ENCODE measurements at regions not wholly inside any gene's neighbourhood (a gene's known extent, or its start where the extent isn't known, plus 50 kb on each side); places are given as distances from the start of the nearest gene placed in this dataset.
A peak's percentile ranks its signal among the peaks of the same experiment; 100 is the strongest.

GRCh38 chr2:83613178-83613577, 845.9 kb downstream of the SUCLG1 start:
- Histone ChIP-seq H3K4me2 (ENCODE audit: low read length) (no peak overlapping the region), H3K4me3 (ENCODE audit: low read depth, low read length, poor library complexity, severe bottlenecking) (no peak overlapping the region), H3F3A (ENCODE audit: insufficient read depth, low read length) (no peaks in the 10 kb centered on the region), H3K27me3 (ENCODE audit: insufficient read depth, low read length) (no peaks in the 10 kb centered on the region), H3K9ac (ENCODE audit: low read length) (no peak overlapping the region), H3K4me1 (ENCODE audit: insufficient read depth, low read length, severe bottlenecking) (no peaks in the 10 kb centered on the region), H3K9me3 (ENCODE audit: low read length) (no peaks in the 10 kb centered on the region), H2AFZ (ENCODE audit: low read length) (no peak overlapping the region), H3K27ac (ENCODE audit: low read depth, low read length, poor library complexity, severe bottlenecking) (no peak overlapping the region), H3K9me2 (ENCODE audit: low read depth, low read length) (no peaks in the 10 kb centered on the region), H4K20me1 (ENCODE audit: insufficient read depth, low read length) (no peaks in the 10 kb centered on the region), H3K36me3 (ENCODE audit: insufficient read depth, low read length) (no peaks in the 10 kb centered on the region), H3K79me2 (ENCODE audit: insufficient read depth, low read length) (no peaks in the 10 kb centered on the region)
- TF ChIP-seq CTCF (IDR thresholded peaks at IDR 0.05; ENCODE audit: low read length) (no peak), EZH2 (IDR thresholded peaks at IDR 0.05; ENCODE audit: borderline replicate concordance, low read length) (no peak)

- Histone ChIP-seq H3K9me3 (ENCODE audit: low read length) (peaks cover 2% of the 10 kb centered on the region; the same call in 1 of the 2 replicates), H4K20me1 (ENCODE audit: insufficient read depth, low read length) (no peaks in the 10 kb centered on the region), H3K27ac (ENCODE audit: low read depth, low read length, poor library complexity, severe bottlenecking) (no peak overlapping the region), H3K4me2 (ENCODE audit: low read length) (no peak overlapping the region), H3F3A (ENCODE audit: insufficient read depth, low read length) (no peaks in the 10 kb centered on the region), H3K9ac (ENCODE audit: low read length) (no peak overlapping the region), H3K9me2 (ENCODE audit: low read depth, low read length) (no peaks in the 10 kb centered on the region), H3K36me3 (ENCODE audit: insufficient read depth, low read length) (no peaks in the 10 kb centered on the region), H3K4me3 (ENCODE audit: low read depth, low read length, poor library complexity, severe bottlenecking) (no peak overlapping the region), H3K79me2 (ENCODE audit: insufficient read depth, low read length) (no peaks in the 10 kb centered on the region), H3K4me1 (ENCODE audit: insufficient read depth, low read length, severe bottlenecking) (no peaks in the 10 kb centered on the region), H3K27me3 (ENCODE audit: insufficient read depth, low read length) (no peaks in the 10 kb centered on the region), H2AFZ (ENCODE audit: low read length) (no peak overlapping the region)
- TF ChIP-seq CTCF (IDR thresholded peaks at IDR 0.05; ENCODE audit: low read length): peak; percentile 20; the same call in 1 of the 2 replicates
- no peak for TF ChIP-seq EZH2 (IDR thresholded peaks at IDR 0.05; ENCODE audit: borderline replicate concordance, low read length)
These were observed 856.3 kb downstream of the SUCLG1 start for GRCh38 chr2:83602753-83603152.

- H3K4me3 ChIP-seq (ENCODE audit: low read depth, low read length, poor library complexity, severe bottlenecking): no peak overlapping the region
- TF ChIP-seq EZH2 (IDR thresholded peaks at IDR 0.05; ENCODE audit: borderline replicate concordance, low read length) (no peak), CTCF (IDR thresholded peaks at IDR 0.05; ENCODE audit: low read length) (no peak)
- H3K9ac ChIP-seq (ENCODE audit: low read length): no peak overlapping the region
- H3K9me3 ChIP-seq (ENCODE audit: low read length): peaks cover 2% of the 10 kb centered on the region; the same call in 1 of the 2 replicates
- no peaks in the 10 kb centered on the region for H3K36me3 ChIP-seq (ENCODE audit: insufficient read depth, low read length)
- H3K4me2 ChIP-seq (ENCODE audit: low read length): no peak overlapping the region
- H2AFZ ChIP-seq (ENCODE audit: low read length): no peak overlapping the region
- no peaks in the 10 kb centered on the region for H3F3A ChIP-seq (ENCODE audit: insufficient read depth, low read length)
- no peaks in the 10 kb centered on the region for H3K9me2 ChIP-seq (ENCODE audit: low read depth, low read length)
- no peaks in the 10 kb centered on the region for H3K79me2 ChIP-seq (ENCODE audit: insufficient read depth, low read length)
- H3K27me3 ChIP-seq (ENCODE audit: insufficient read depth, low read length): no peaks in the 10 kb centered on the region
- H3K27ac ChIP-seq (ENCODE audit: low read depth, low read length, poor library complexity, severe bottlenecking): no peak overlapping the region
- no peaks in the 10 kb centered on the region for H3K4me1 ChIP-seq (ENCODE audit: insufficient read depth, low read length, severe bottlenecking)
- no peaks in the 10 kb centered on the region for H4K20me1 ChIP-seq (ENCODE audit: insufficient read depth, low read length)
These were observed 862.3 kb downstream of the SUCLG1 start for GRCh38 chr2:83596592-83597282.
